ENCODE measurements at regions not wholly inside any gene's neighbourhood (a gene's known extent, or its start where the extent isn't known, plus 50 kb on each side); places are given as distances from the start of the nearest gene placed in this dataset.
"Not testable (repeated sequence)": the region's sequence is repeated elsewhere in the genome, so short reads cannot be mapped to it uniquely, and the experiment has no call there.

GRCh38 chrX:142742581-142742980, 283.1 kb upstream of the SPANXN4 start:
- no peak for DNase-seq

- no peak for DNase-seq
Measured at GRCh38 chrX:142733327-142733726, 292.4 kb upstream of the SPANXN4 start.

GRCh38 chrX:142711796-142712290, 313.9 kb upstream of the SPANXN4 start:
- DNase-seq = no peak

- DNase-seq = no peak
Measured at GRCh38 chrX:142702749-142703148, 323.0 kb upstream of the SPANXN4 start.

- no peak for DNase-seq
Measured at GRCh38 chrX:142688256-142688655, 337.5 kb upstream of the SPANXN4 start.

- DNase-seq = no peak
Measured at GRCh38 chrX:142686653-142687283, 339.0 kb upstream of the SPANXN4 start.

- DNase-seq = no peak
Measured at GRCh38 chrX:142686206-142686605, 339.5 kb upstream of the SPANXN4 start.

GRCh38 chrX:142680038-142680437, 345.7 kb upstream of the SPANXN4 start:
- no peak for DNase-seq

GRCh38 chrX:142671036-142671435, 354.7 kb upstream of the SPANXN4 start:
- DNase-seq = no peak

- no peak for DNase-seq
Measured at GRCh38 chrX:142663330-142664095, 362.2 kb upstream of the SPANXN4 start.

- DNase-seq = no peak
Measured at GRCh38 chrX:142661696-142662095, 364.0 kb upstream of the SPANXN4 start.

- no peak for DNase-seq
Measured at GRCh38 chrX:142655507-142655906, 370.2 kb upstream of the SPANXN4 start.

- no peak for DNase-seq
Measured at GRCh38 chrX:142637206-142637605, 388.5 kb upstream of the SPANXN4 start.

GRCh38 chrX:142616636-142617035, 409.1 kb upstream of the SPANXN4 start:
- DNase-seq = no peak

GRCh38 chrX:142613403-142613802, 408.3 kb upstream of the MAGEC2 start:
- no peak for DNase-seq

GRCh38 chrX:142606629-142607028, 401.5 kb upstream of the MAGEC2 start:
- not testable (repeated sequence) for DNase-seq

- no peak for DNase-seq
Measured at GRCh38 chrX:142601792-142602191, 396.7 kb upstream of the MAGEC2 start.

- peak in 1 of 2 donors; percentile 5 for DNase-seq
Measured at GRCh38 chrX:142593361-142593862, 388.3 kb upstream of the MAGEC2 start.

GRCh38 chrX:142576615-142577014, 371.5 kb upstream of the MAGEC2 start:
- no peak for DNase-seq

- no peak for DNase-seq
Measured at GRCh38 chrX:142549923-142550322, 344.8 kb upstream of the MAGEC2 start.

- no peak for DNase-seq
Measured at GRCh38 chrX:142505839-142506238, 300.7 kb upstream of the MAGEC2 start.

- DNase-seq = no peak
Measured at GRCh38 chrX:142503967-142504643, 299.0 kb upstream of the MAGEC2 start.

- DNase-seq = no peak
Measured at GRCh38 chrX:142502441-142502840, 297.4 kb upstream of the MAGEC2 start.

- no peak for DNase-seq
Measured at GRCh38 chrX:142499992-142500391, 294.9 kb upstream of the MAGEC2 start.

All from hippocampal formation (tissue), 2 donors.